GM12873 (cell line): ENCODE measurements at regions not wholly inside any gene's neighbourhood (a gene's known extent, or its start where the extent isn't known, plus 50 kb on each side); places are given as distances from the start of the nearest gene placed in this dataset.

Source experiments
- CTCF ChIP-seq: IDR thresholded peaks from 2 replicates; pipeline ENCODE4 v1.5.1; 2012; ENCODE audit warnings: low read depth, mild to moderate bottlenecking, moderate library complexity, low read length, control low read depth; ENCODE audit not compliant: insufficient read depth; ENCODE audit errors: missing control alignments

- no peak for TF ChIP-seq CTCF
These were observed 63.0 kb upstream of the EGFR start for GRCh38 chr7:54955696-54956420.

- TF ChIP-seq CTCF, result no peak
These were observed 62.0 kb upstream of the EGFR start for GRCh38 chr7:54956865-54957264.

GRCh38 chr7:54960517-54960916 lies 58.3 kb upstream of the EGFR start:
- TF ChIP-seq CTCF, result no peak

- TF ChIP-seq CTCF, result no peak
These were observed 57.4 kb upstream of the EGFR start for GRCh38 chr7:54961391-54961790.

GRCh38 chr7:54963155-54963554 lies 55.7 kb upstream of the EGFR start:
- no peak for TF ChIP-seq CTCF

- TF ChIP-seq CTCF, result no peak
These were observed 54.7 kb upstream of the EGFR start for GRCh38 chr7:54964136-54964535.

GRCh38 chr7:54967377-54967776 lies 51.4 kb upstream of the EGFR start:
- no peak for TF ChIP-seq CTCF
